Vagina (tissue), 2 donors: ENCODE measurements at regions not wholly inside any gene's neighbourhood (a gene's known extent, or its start where the extent isn't known, plus 50 kb on each side); places are given as distances from the start of the nearest gene placed in this dataset.

Source experiments
- DNase-seq, 2 donors: peaks; one replicate each; pipeline ENCODE4 v3.0.0-alpha.2; 2017; ENCODE audit errors: extremely low spot score in 2 of 2
- H3K27ac ChIP-seq: fragments of 200-600 bp; sonication (generic); one replicate; pipeline ENCODE4 v1.5.1; 2019
- H3K27me3 ChIP-seq: fragments of 200-600 bp; sonication (generic); one replicate; pipeline ENCODE4 v1.5.1; 2019
- H3K36me3 ChIP-seq, 2 donors: fragments of 200-600 bp; sonication (generic); one replicate each; pipeline ENCODE4 v1.5.1; 2017 to 2019
- H3K4me1 ChIP-seq: fragments of 200-600 bp; sonication (generic); one replicate; pipeline ENCODE4 v1.5.1; 2019
- H3K4me3 ChIP-seq, 2 donors: fragments of 200-600 bp; sonication (generic); 1 replicate in 1 of 2; 2 replicates in 1 of 2; pipeline ENCODE4 v1.5.1; 2016 to 2019
- H3K9me3 ChIP-seq: fragments of 200-600 bp; sonication (generic); one replicate; pipeline ENCODE4 v1.5.1; 2019
- CTCF ChIP-seq, 3 experiments: fragments of 450-650 bp in 2 of 3; fragments of 200-600 bp in 1 of 3; sonication (generic) in 1 of 3; IDR thresholded peaks; one replicate each; pipeline ENCODE4 v1.5.1; 2017 to 2019; ENCODE audit warnings: antibody characterized with exemption in 3 of 3, mild to moderate bottlenecking in 2 of 3, moderate library complexity in 2 of 3
- POLR2A ChIP-seq, 2 donors: fragments of 450-650 bp; IDR thresholded peaks; one replicate each; pipeline ENCODE4 v1.6.1; 2017; ENCODE audit warnings: antibody characterized with exemption in 2 of 2, mild to moderate bottlenecking in 2 of 2, moderate library complexity in 2 of 2
- POLR2AphosphoS5 ChIP-seq, 2 donors: sonication (generic); formaldehyde crosslinking; IDR thresholded peaks; one replicate each; pipeline ENCODE4 v1.9.0; 2017; ENCODE audit warnings: antibody characterized with exemption in 2 of 2, mild to moderate bottlenecking in 2 of 2, low read depth in 1 of 2; ENCODE audit not compliant: insufficient read depth in 1 of 2
- intact Hi-C: fragments of 100-400 bp; cut with DNase I; formaldehyde crosslinking; loops from one replicate; pipeline ENCODE4 v1.15.1; 2023

GRCh38 chr12:31820832-31821231 lies 92.0 kb upstream of the AMN1 start:
- Histone ChIP-seq H3K4me3 (no peak overlapping the region), H3K4me1 (no peaks in the 10 kb centered on the region), H3K36me3 (no peaks in the 10 kb centered on the region), H3K27me3 (no peaks in the 10 kb centered on the region), H3K27ac (no peak overlapping the region), H3K9me3 (no peaks in the 10 kb centered on the region)
- DNase-seq: no peak
- intact Hi-C loops: no loop called here
- TF ChIP-seq CTCF (IDR thresholded peaks at IDR 0.05) (no peak), POLR2A (IDR thresholded peaks at IDR 0.05) (no peak), POLR2AphosphoS5 (IDR thresholded peaks at IDR 0.05; ENCODE audit: insufficient read depth in 1 of 2, low read depth in 1 of 2) (no peak)

DNA sequence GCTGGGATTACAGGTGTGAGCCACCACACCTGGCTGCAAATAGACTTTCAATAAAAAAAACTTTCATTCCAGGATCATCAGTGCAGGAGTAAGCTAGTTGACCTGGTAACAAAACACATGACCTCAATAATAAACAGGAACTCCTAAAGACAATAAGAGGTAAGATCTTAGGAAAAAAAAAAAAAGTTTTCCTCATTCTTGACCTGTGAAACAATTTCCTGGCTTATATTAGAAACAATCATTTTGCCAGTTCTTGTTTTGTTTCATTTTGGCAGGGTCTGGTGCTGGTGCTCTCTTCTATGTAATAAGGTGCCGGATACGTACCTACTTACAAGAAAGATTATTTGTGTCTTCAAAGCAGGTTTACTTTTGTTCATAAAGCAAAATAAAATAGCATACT lies 90.6 kb upstream of the AMN1 start:
- TF ChIP-seq POLR2AphosphoS5 (IDR thresholded peaks at IDR 0.05; ENCODE audit: insufficient read depth in 1 of 2, low read depth in 1 of 2) (no peak), CTCF (IDR thresholded peaks at IDR 0.05) (no peak), POLR2A (IDR thresholded peaks at IDR 0.05) (no peak)
- Histone ChIP-seq H3K4me3 (no peak overlapping the region), H3K27me3 (no peaks in the 10 kb centered on the region), H3K9me3 (no peaks in the 10 kb centered on the region), H3K36me3 (no peaks in the 10 kb centered on the region), H3K4me1 (no peaks in the 10 kb centered on the region), H3K27ac (no peak overlapping the region)
- intact Hi-C loops: no loop called here
- no peak for DNase-seq

DNA sequence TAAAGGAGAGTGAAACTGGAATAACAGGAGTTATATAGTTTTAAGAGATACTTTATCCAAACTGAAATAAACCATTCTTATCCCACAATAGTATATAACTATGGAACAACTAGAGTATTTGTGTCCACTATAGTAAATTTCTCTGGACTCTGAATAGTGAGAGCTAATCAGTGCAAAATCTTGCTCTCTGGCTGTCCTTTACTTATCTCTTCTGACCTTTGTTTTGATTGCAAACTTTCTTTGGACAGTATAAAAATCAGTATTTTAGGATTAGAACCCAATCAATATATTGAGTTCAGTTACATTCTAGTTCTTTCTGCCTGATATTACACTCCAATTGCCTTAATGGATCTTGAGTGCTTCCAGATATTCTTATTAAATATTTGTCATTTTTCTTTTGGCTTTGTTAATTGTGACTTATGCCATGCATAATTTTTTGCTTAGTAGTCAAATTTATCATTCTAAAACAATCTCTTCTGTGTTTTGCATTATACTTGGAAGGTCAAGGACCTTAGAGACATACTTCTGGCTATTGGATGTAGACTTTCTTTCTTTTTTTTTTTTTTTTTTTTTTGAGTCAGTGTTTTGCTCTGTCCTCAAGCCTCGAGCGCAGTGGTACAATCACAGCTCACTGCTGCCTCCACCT lies 89.9 kb upstream of the AMN1 start:
- Histone ChIP-seq H3K36me3 (no peaks in the 10 kb centered on the region), H3K4me1 (no peaks in the 10 kb centered on the region), H3K27ac (no peak overlapping the region), H3K4me3 (no peak overlapping the region), H3K27me3 (no peaks in the 10 kb centered on the region), H3K9me3 (no peaks in the 10 kb centered on the region)
- TF ChIP-seq CTCF (IDR thresholded peaks at IDR 0.05) (no peak), POLR2AphosphoS5 (IDR thresholded peaks at IDR 0.05; ENCODE audit: insufficient read depth in 1 of 2, low read depth in 1 of 2) (no peak), POLR2A (IDR thresholded peaks at IDR 0.05) (no peak)
- DNase-seq: no peak
- intact Hi-C loops: no loop called here

DNA sequence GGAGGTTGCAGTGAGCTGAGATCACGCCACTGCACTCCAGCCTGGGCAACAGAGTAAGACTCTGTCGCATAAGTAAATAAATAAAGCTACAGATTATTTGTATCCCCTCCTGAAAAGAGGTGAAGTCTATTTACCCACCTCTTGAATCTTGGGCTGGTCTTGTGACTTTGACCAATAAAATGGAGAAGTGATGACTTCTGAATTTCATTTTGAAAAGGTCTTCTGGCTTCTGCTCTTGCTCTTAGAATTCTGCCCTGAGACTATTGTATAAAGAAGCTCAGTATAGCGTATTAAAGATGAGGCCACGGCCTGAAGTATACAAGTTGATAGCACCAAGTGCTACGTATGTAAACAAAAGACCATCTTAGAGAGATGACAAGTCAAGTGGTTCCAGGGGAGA lies 88.3 kb upstream of the AMN1 start:
- intact Hi-C loops: no loop called here
- no peak overlapping the region for H3K27ac ChIP-seq
- H3K4me1 ChIP-seq: no peaks in the 10 kb centered on the region
- no peaks in the 10 kb centered on the region for H3K9me3 ChIP-seq
- TF ChIP-seq POLR2AphosphoS5 (IDR thresholded peaks at IDR 0.05; ENCODE audit: insufficient read depth in 1 of 2, low read depth in 1 of 2): no peak
- TF ChIP-seq CTCF (IDR thresholded peaks at IDR 0.05): no peak
- TF ChIP-seq POLR2A (IDR thresholded peaks at IDR 0.05): no peak
- no peak for DNase-seq
- no peak overlapping the region for H3K4me3 ChIP-seq
- H3K36me3 ChIP-seq: no peaks in the 10 kb centered on the region
- no peaks in the 10 kb centered on the region for H3K27me3 ChIP-seq

DNA sequence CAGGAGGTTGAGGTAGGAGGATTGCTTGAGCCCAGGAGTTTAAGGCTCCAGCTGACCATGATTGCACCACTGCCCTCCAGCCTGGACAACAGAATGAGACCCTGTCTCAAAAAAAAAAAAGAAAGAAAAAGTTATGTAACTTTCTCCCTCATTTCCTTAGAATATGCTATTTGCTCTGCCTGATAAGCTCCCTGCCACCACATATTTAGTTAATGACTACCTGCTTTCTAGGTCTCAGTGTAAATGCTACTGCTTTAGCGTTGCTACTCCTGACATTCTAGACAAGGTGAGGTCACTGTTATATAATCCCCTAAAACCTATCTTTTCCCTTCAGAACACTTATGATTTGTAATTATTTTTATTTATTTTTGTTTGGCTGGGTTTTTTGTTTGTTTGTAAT lies 86.3 kb upstream of the AMN1 start:
- Histone ChIP-seq H3K4me1 (no peaks in the 10 kb centered on the region), H3K9me3 (no peaks in the 10 kb centered on the region), H3K36me3 (no peaks in the 10 kb centered on the region), H3K4me3 (no peak overlapping the region), H3K27me3 (no peaks in the 10 kb centered on the region), H3K27ac (no peak overlapping the region)
- TF ChIP-seq POLR2A (IDR thresholded peaks at IDR 0.05) (no peak), CTCF (IDR thresholded peaks at IDR 0.05) (no peak), POLR2AphosphoS5 (IDR thresholded peaks at IDR 0.05; ENCODE audit: insufficient read depth in 1 of 2, low read depth in 1 of 2) (no peak)
- intact Hi-C loops: no loop called here
- no peak for DNase-seq
